GM10266 (cell line): ENCODE measurements at regions not wholly inside any gene's neighbourhood (a gene's known extent, or its start where the extent isn't known, plus 50 kb on each side); places are given as distances from the start of the nearest gene placed in this dataset.
"Not testable (repeated sequence)": the region's sequence is repeated elsewhere in the genome, so short reads cannot be mapped to it uniquely, and the experiment has no call there.

Experiments used
- DNase-seq: peaks from one replicate; pipeline ENCODE4 v3.0.0; 2012; ENCODE audit errors: extremely low spot score
- CTCF ChIP-seq: IDR thresholded peaks from 2 replicates; pipeline ENCODE4 v1.5.1; 2012; ENCODE audit warnings: mild to moderate bottlenecking, low read depth; ENCODE audit not compliant: control insufficient read depth, insufficient read depth; ENCODE audit errors: missing control alignments

- DNase-seq = no peak
- TF ChIP-seq CTCF = no peak
These were observed 202.8 kb upstream of the FN1 start for GRCh38 chr2:215638687-215639086.

DNA sequence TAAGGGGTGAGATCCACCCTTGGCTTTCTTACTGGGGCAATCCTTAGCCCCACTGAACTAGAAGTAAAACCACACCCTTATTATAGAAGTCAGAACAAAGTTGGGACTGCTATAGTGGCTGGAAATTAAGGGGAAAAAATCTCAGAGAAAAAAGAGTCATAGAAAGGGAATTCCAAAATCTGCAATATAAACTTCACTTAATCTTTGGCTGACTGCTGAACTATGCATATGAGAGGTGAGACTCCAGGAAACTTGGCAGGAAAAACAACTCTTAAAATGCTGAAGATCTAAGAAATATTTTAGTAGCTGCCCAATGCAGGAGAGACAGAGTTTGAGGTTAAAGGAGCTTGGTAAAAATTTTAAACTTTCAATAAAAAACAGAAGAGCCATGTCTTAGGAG is 201.8 kb upstream of the FN1 start:
- DNase-seq = no peak

DNA sequence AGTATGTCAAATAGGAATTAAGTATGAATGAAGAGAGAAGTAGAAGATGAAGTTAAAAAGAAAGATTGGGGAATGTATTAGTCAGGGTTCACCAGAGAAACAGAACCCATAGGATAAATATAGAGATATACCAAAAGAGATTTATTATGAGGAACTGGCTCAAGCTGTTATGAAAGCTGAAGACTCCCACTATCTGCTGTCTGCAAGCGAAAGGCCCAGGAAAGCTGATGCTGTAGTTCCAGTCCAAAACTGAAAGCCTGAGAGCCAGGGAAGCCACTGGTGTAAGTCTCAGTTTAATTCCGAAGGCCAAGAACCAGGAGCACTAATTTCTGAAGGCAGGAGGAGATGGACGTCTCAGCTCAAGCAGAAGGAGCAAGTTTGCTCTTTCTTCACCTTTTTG is 200.9 kb upstream of the FN1 start:
- no peak for DNase-seq
- no peak for TF ChIP-seq CTCF

More for the DNA sequence above, 201.8 kb upstream of the FN1 start:
- TF ChIP-seq CTCF = no peak

GRCh38 chr2:215635788-215636139 is 199.9 kb upstream of the FN1 start:
- TF ChIP-seq CTCF = no peak
- DNase-seq = no peak

DNA sequence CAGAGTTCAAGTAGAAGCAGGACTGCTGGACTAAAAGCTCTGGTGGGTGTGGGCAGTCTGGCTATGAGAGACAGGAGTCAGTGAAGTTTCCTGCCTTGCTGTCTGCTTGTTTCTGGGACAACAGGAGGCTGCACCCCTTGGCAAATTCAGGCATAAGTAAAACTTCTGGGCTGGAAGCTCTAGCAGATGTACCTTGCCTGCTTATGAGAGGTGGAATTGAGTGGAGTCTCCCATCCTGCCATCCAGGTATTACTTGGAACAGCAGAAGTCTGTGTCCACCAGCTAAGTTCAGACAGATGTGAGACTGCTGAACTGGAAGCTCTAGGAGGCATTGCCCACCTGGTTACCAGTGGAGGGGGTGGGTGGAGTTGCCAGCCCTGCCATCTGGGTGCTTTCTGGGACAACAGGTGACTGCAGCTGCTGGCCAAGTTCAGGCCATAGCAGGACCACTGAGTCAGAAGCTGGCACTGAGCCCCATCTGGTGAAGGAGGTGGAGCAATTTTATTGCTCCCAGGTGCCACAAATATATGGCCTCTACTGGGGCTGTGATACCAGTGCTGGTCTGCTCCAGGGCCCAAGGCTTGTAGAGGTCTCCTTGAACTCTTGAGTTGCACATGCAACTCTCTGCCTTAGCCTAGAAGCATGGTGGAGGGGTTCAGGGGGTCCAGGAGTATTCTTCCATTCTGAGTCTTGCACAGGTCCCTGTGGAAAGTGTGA is 199.4 kb upstream of the FN1 start:
- no peak for TF ChIP-seq CTCF
- DNase-seq = no peak

DNA sequence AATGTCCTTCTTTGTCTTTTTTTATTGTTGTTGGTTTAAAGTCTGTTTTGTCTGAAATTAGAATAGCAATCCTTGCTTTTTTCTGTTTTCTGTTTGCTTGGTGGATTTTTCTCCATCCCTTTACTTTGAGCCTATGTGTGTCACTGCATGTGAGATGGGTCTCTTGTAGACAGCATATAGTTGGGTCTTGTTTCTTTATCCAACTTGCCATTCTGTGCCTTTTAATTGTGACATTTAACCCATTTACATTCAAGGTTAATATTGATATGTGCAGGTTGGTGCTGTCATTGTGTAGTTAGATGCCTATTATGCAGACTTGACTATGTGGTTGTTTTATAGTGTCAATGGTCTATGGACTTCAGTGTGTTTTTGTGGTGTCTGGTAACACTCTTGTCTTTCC is 197.5 kb upstream of the FN1 start:
- DNase-seq = no peak
- TF ChIP-seq CTCF = no peak

DNA sequence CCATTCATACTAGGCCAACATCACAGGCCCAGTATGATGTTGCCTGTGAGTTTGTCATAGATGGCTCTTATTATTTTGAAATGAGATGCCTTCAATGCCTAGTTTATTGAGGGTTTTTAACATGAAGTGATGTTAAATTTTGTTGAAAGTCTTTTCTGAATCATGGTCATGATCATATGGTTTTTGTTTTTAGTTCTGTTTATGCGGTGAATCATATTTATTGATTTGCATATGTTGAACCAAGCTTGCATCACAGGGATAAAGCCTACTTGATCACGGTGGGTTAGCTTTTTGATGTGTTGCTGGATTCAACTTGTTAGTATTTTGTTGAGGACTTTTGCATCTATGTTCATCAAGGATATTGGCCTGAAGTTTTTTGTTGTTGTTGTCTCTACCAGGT is 195.8 kb upstream of the FN1 start:
- no peak for DNase-seq
- TF ChIP-seq CTCF = no peak

DNA sequence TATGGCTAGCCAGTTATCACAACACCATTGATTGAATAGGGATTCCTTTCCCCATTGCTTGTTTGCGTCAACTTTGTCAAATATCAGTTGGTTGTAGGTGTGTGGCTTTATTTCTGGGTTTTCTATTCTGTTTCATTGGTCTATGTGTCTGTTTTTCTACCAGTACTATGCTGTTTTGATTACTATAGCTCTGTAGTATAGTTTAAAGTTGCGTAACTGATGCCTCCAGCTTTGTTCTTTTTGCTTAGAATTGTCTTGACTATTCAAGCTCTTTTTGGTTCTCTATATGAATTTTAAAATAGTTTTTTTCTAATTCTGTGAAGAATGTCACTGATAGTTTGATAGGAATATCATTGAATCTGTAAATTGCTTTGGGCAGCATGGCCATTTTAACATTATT is 194.9 kb upstream of the FN1 start:
- DNase-seq = not testable (repeated sequence)
